Fibroblast of lung (primary cell): ENCODE measurements at regions not wholly inside any gene's neighbourhood (a gene's known extent, or its start where the extent isn't known, plus 50 kb on each side); places are given as distances from the start of the nearest gene placed in this dataset.

ENCODE experiments used
- CTCF ChIP-seq, 2 donors: IDR thresholded peaks in 1 of 2; conservative IDR thresholded peaks in 1 of 2; 1 replicate in 1 of 2; 2 replicates in 1 of 2; pipeline ENCODE4 v1.5.1; 2011 to 2012; ENCODE audit warnings: low read length in 2 of 2, control low read depth in 1 of 2, inconsistent platforms in 1 of 2, low read depth in 1 of 2, mild to moderate bottlenecking in 1 of 2
- EZH2 ChIP-seq: IDR thresholded peaks from 2 replicates; pipeline ENCODE4 v1.5.1; 2012; ENCODE audit warnings: low read length, control low read depth, mild to moderate bottlenecking; ENCODE audit errors: missing control alignments

DNA sequence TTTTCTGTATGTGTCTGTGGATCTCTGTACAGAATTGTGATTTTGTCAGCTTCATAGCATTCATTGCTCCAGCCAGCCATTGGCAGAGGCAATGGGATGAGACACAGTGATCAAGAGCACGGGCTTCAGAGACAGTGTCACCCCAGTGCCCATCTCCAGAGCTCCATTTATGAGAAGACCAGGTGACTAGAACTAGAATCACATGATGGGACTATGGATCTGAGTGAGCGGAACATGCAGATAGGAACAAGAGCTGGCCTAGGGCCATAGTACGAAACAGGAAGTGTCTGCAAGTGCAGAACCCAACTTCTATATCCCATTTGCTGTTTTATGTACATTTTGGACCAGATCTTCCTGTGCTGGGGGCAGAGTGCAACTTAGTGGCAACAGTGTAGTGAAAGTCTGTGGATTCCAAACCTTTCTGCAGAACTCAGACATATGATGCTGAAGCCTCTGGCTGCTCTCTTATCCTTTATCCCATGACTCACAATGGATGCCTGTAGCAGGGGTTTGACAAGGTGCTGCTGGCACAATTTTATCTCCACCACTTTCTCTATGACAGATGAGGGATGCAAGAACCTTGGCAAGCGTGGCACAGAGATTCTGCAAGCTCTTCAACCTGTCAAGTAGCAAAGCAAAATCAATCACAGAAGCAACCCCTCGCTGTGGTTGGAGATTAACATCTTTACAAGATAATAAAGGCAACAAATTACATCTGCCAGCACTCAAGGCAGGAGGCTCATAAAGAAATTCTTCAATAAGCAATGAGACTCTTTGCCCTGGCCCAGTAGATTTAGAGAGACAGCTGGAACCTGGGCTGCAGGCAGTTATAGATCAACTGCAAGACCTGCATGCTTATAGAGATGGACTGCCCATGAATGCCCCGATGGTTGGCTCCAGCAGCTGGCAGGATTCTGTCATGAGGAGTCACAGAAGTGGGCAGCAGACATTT, 681.3 kb downstream of the TNS3 start:
- TF ChIP-seq CTCF (conservative IDR thresholded peaks at IDR 0.05 in 1 of 2, IDR thresholded peaks at IDR 0.05 in 1 of 2; ENCODE audit: low read depth in 1 of 2, low read length in 2 of 2) (no peak), EZH2 (no peak)
